Neural progenitor cell (in vitro differentiated cells): ENCODE measurements at regions not wholly inside any gene's neighbourhood (a gene's known extent, or its start where the extent isn't known, plus 50 kb on each side); places are given as distances from the start of the nearest gene placed in this dataset.

ENCODE experiments used
- CTCF ChIP-seq: fragments of 200-600 bp; sonication (generic); IDR thresholded peaks from 2 replicates; pipeline ENCODE4 v1.5.1; 2017; ENCODE audit warnings: antibody characterized with exemption, mild to moderate bottlenecking
- EZH2 ChIP-seq: fragments of 200-600 bp; sonication (generic); IDR thresholded peaks from 2 replicates; pipeline ENCODE4 v1.6.1; 2017; ENCODE audit warnings: antibody characterized with exemption, mild to moderate bottlenecking, moderate library complexity
- EZH2phosphoT487 ChIP-seq: fragments of 200-600 bp; sonication (generic); IDR thresholded peaks from 2 replicates; pipeline ENCODE4 v1.6.1; 2017; ENCODE audit warnings: antibody characterized with exemption

- no peak for TF ChIP-seq CTCF
- no peak for TF ChIP-seq EZH2
- no peak for TF ChIP-seq EZH2phosphoT487
Observed at GRCh38 chr21:24509131-24509530, 1098.2 kb downstream of the MRPL39 start.
